ENCODE measurements at regions not wholly inside any gene's neighbourhood (a gene's known extent, or its start where the extent isn't known, plus 50 kb on each side); places are given as distances from the start of the nearest gene placed in this dataset.

GRCh38 chr7:9200626-9201025 is 767.2 kb downstream of the NXPH1 start:
- no peak overlapping the region for H3K4me3 ChIP-seq (ENCODE audit: low read depth, low read length)
- TF ChIP-seq CTCF (IDR thresholded peaks at IDR 0.05; ENCODE audit: low read depth, low read length), result no peak

- H3K4me3 ChIP-seq (ENCODE audit: low read depth, low read length), result no peak overlapping the region
- no peak for TF ChIP-seq CTCF (IDR thresholded peaks at IDR 0.05; ENCODE audit: low read depth, low read length)
These were observed 768.5 kb downstream of the NXPH1 start for GRCh38 chr7:9201928-9202327.

- TF ChIP-seq CTCF (IDR thresholded peaks at IDR 0.05; ENCODE audit: low read depth, low read length), result no peak
- no peak overlapping the region for H3K4me3 ChIP-seq (ENCODE audit: low read depth, low read length)
These were observed 771.2 kb downstream of the NXPH1 start for GRCh38 chr7:9204571-9204970.

- no peak for TF ChIP-seq CTCF (IDR thresholded peaks at IDR 0.05; ENCODE audit: low read depth, low read length)
- no peak overlapping the region for H3K4me3 ChIP-seq (ENCODE audit: low read depth, low read length)
These were observed 776.7 kb downstream of the NXPH1 start for GRCh38 chr7:9210114-9210513.

- H3K4me3 ChIP-seq (ENCODE audit: low read depth, low read length), result no peak overlapping the region
- TF ChIP-seq CTCF (IDR thresholded peaks at IDR 0.05; ENCODE audit: low read depth, low read length), result no peak
These were observed 783.8 kb downstream of the NXPH1 start for GRCh38 chr7:9217204-9217603.

- H3K4me3 ChIP-seq (ENCODE audit: low read depth, low read length), result no peak overlapping the region
- TF ChIP-seq CTCF (IDR thresholded peaks at IDR 0.05; ENCODE audit: low read depth, low read length), result no peak
These were observed 793.1 kb downstream of the NXPH1 start for GRCh38 chr7:9226500-9226899.

GRCh38 chr7:9231630-9232121 is 798.3 kb downstream of the NXPH1 start:
- H3K4me3 ChIP-seq (ENCODE audit: low read depth, low read length), result no peak overlapping the region
- no peak for TF ChIP-seq CTCF (IDR thresholded peaks at IDR 0.05; ENCODE audit: low read depth, low read length)
